Transverse colon (tissue), 4 donors: ENCODE measurements at regions not wholly inside any gene's neighbourhood (a gene's known extent, or its start where the extent isn't known, plus 50 kb on each side); places are given as distances from the start of the nearest gene placed in this dataset.

ENCODE experiments used
- DNase-seq: peaks from one replicate; pipeline ENCODE4 v3.0.0-alpha.2; 2019
- H3K27ac ChIP-seq, 4 donors: fragments of 200-600 bp; sonication (generic); 2 replicates each; pipeline ENCODE4 v1.5.1; 2016 to 2018; ENCODE audit warnings: inconsistent platforms in 4 of 4
- H3K27me3 ChIP-seq: fragments of 200-600 bp; sonication (generic); 2 replicates; pipeline ENCODE4 v1.5.1; 2017; ENCODE audit warnings: inconsistent platforms
- H3K36me3 ChIP-seq, 4 donors: fragments of 200-600 bp; sonication (generic); 2 replicates each; pipeline ENCODE4 v1.5.1; 2017 to 2019; ENCODE audit warnings: inconsistent platforms in 4 of 4
- H3K4me1 ChIP-seq, 4 donors: fragments of 200-600 bp; sonication (generic); 2 replicates each; pipeline ENCODE4 v1.5.1; 2017 to 2020; ENCODE audit warnings: inconsistent platforms in 4 of 4
- H3K4me3 ChIP-seq, 4 donors: fragments of 200-600 bp; sonication (generic); 1 replicate in 1 of 4; 2 replicates in 3 of 4; pipeline versions ENCODE4 v1.5.1 to v1.6.1; 2017 to 2019; ENCODE audit warnings: inconsistent platforms in 4 of 4
- H3K9me3 ChIP-seq, 2 donors: fragments of 200-600 bp; sonication (generic); 2 replicates each; pipeline ENCODE4 v1.5.1; 2017 to 2019; ENCODE audit warnings: inconsistent platforms in 2 of 2
- EP300 ChIP-seq: sonication (generic); formaldehyde crosslinking; IDR thresholded peaks from one replicate; pipeline ENCODE4 v1.6.1; 2017; ENCODE audit warnings: antibody characterized with exemption, low read depth
- POLR2A ChIP-seq: fragments of 450-650 bp; IDR thresholded peaks from one replicate; pipeline ENCODE4 v1.6.1; 2016; ENCODE audit warnings: antibody characterized with exemption, mild to moderate bottlenecking, moderate library complexity
- POLR2AphosphoS5 ChIP-seq, 3 donors: sonication (generic); formaldehyde crosslinking; IDR thresholded peaks; one replicate each; pipeline ENCODE4 v1.6.1; 2016; ENCODE audit warnings: antibody characterized with exemption in 3 of 3
- WGBS, 2 donors: methylation state at CpG; one replicate each; pipeline ENCODE4 v1.1.5; 2018; ENCODE audit warnings: low coverage in 1 of 2; 5-methylcytosine and 5-hydroxymethylcytosine counted together
- in situ Hi-C, 4 donors: fragments of 200-750 bp; cut with MboI; loops; one replicate each; pipeline versions ENCODE4 v1.15.0 to v1.15.1; 2017; ENCODE audit warnings: low sequenced_read_pairs in 3 of 4, low pct_ligation_motif_present in 1 of 4, low pct_unique_long_range_greater_than_20kb in 1 of 4
- intact Hi-C: fragments of 100-400 bp; cut with DNase I; formaldehyde crosslinking; loops from one replicate; pipeline ENCODE4 v1.15.1; 2023; ENCODE audit warnings: low total_unique reads
- TF ChIP-seq, protein P1 (sequence below), 5 experiments: fragments of 200-600 bp in 3 of 5; fragments of 450-650 bp in 2 of 5; sonication (generic) in 3 of 5; IDR thresholded peaks; 1 replicate in 2 of 5; 2 replicates in 3 of 5; pipeline ENCODE4 v1.5.1; 2016 to 2017; ENCODE audit warnings: antibody characterized with exemption in 5 of 5, inconsistent platforms in 3 of 5, mild to moderate bottlenecking in 2 of 5, moderate library complexity in 1 of 5

DNA sequence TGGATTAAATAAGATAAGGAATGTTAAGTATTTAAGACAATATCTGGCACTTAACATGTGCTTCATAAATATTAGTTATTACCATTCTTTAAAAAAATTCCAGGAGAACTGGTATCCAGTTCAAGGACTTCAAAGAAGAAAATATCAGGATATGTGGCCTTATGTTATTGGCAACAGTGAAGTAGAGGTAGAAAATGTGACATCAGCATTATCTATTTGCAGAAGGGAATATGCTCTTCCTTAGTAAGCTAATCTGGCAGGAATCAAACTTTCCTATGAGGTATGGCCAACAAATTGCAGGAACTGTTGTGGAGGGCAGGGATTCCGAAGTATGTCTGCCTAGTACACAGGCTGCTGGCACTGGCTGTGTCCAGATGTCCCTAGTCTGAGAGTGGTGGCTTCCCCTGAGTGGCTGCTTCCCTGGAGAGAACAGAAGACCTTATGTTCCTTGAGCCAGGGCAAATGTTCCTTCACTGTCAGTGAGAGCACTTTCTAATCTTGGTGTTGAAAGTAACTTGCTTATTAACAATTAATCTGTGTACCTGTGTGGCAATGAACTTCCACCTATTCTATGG, 351.7 kb upstream of the THRB start:
- Histone ChIP-seq H3K27ac (no peak overlapping the region), H3K4me1 (peaks cover 0 to 4% (median 0%) of the 10 kb centered on the region in 4 donors), H3K9me3 (no peaks in the 10 kb centered on the region), H3K4me3 (no peak overlapping the region), H3K27me3 (no peaks in the 10 kb centered on the region), H3K36me3 (no peaks in the 10 kb centered on the region)
- intact Hi-C loops, result no loop called here
- no peak for DNase-seq
- TF ChIP-seq POLR2AphosphoS5 (IDR thresholded peaks at IDR 0.05), result no peak
- TF ChIP-seq, protein P1, sequence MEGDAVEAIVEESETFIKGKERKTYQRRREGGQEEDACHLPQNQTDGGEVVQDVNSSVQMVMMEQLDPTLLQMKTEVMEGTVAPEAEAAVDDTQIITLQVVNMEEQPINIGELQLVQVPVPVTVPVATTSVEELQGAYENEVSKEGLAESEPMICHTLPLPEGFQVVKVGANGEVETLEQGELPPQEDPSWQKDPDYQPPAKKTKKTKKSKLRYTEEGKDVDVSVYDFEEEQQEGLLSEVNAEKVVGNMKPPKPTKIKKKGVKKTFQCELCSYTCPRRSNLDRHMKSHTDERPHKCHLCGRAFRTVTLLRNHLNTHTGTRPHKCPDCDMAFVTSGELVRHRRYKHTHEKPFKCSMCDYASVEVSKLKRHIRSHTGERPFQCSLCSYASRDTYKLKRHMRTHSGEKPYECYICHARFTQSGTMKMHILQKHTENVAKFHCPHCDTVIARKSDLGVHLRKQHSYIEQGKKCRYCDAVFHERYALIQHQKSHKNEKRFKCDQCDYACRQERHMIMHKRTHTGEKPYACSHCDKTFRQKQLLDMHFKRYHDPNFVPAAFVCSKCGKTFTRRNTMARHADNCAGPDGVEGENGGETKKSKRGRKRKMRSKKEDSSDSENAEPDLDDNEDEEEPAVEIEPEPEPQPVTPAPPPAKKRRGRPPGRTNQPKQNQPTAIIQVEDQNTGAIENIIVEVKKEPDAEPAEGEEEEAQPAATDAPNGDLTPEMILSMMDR (IDR thresholded peaks at IDR 0.05), result no peak
- no peak for TF ChIP-seq POLR2A
- whole genome bisulfite sequencing, 2 donors, result 71 to 75% methylated on average over 1 of the region's 1 CpG
- in situ Hi-C loops, result no loop called here

DNA sequence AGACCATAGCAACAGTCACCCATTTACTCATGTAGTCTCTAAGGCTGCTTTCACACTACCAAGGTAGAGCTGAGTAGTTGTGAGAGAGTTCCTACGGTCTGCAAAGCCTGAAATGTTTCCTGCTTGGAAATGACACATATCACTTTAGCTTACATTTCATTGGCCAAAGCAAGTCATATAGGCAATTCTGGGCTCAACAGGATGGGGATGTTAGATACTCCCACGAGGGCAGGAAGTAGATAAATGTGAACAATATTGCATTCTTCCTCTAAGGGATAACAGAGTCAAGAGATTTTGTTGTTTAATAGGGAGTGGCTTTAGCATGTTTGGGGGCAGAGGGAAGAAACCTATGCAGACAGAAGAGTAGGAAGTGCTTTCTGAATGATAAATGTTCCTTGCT, 355.6 kb upstream of the THRB start:
- no peaks in the 10 kb centered on the region for H3K27me3 ChIP-seq
- intact Hi-C loops (no loop called here), in situ Hi-C loops (no loop called here)
- DNase-seq, result no peak
- H3K4me1 ChIP-seq, result peaks cover 0 to 3% (median 0%) of the 10 kb centered on the region in 4 donors
- no peaks in the 10 kb centered on the region for H3K9me3 ChIP-seq
- no peak overlapping the region for H3K27ac ChIP-seq
- no peaks in the 10 kb centered on the region for H3K36me3 ChIP-seq
- H3K4me3 ChIP-seq, result no peak overlapping the region
- TF ChIP-seq, protein P1 (IDR thresholded peaks at IDR 0.05), result no peak
- TF ChIP-seq EP300 (no peak), POLR2AphosphoS5 (IDR thresholded peaks at IDR 0.05) (no peak)
- 0 to 38% methylated on average over 1 to 2 of the region's 2 CpGs for WGBS, 2 donors

DNA sequence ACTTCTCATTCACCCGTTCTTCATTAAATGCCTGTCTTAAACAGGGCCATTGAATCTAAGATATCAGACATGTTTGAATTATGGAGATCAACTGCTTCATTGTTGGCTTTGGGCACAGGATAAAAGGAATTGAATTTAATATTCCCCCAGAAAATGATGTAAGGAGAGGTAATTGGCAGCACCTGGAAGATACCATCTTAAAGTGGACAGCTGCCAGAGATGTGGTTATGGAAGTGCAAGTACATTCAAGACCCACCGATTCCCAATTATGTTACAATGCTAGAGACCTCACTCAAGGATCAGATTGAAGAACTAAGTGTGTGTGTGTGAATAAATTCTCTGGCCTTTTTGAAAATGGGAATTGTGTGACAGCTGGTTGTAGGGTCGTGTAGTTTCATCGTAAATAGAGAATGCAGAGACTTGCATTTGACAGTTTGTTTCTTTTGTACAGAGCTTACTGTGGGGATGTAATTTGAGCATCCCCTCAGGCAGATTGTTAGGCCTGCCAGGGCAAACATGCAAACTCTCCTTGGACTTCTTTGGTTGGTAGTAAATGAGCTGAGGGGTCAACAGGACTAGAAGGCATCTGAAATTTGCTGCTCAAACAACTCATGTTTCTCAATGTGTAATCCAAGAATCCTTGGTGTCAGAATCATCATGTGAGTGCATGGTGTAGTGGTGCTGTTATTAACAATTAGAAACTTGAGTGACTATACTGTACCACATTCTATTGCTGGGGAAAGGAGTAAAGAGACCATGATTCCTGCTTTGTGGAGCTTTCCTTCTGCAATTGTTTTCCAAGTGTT, 359.2 kb upstream of the THRB start:
- Histone ChIP-seq H3K27me3 (no peaks in the 10 kb centered on the region), H3K4me1 (no peaks in the 10 kb centered on the region), H3K9me3 (no peaks in the 10 kb centered on the region), H3K36me3 (no peaks in the 10 kb centered on the region), H3K27ac (no peak overlapping the region), H3K4me3 (no peak overlapping the region)
- DNase-seq, result no peak
- intact Hi-C loops, result no loop called here
- in situ Hi-C loops, result no loop called here
- TF ChIP-seq POLR2AphosphoS5 (IDR thresholded peaks at IDR 0.05) (no peak), POLR2A (no peak), EP300 (no peak)
- TF ChIP-seq, protein P1 (IDR thresholded peaks at IDR 0.05), result no peak
- 46 to 62% methylated on average over 3 to 4 of the region's 4 CpGs for WGBS, 2 donors

DNA sequence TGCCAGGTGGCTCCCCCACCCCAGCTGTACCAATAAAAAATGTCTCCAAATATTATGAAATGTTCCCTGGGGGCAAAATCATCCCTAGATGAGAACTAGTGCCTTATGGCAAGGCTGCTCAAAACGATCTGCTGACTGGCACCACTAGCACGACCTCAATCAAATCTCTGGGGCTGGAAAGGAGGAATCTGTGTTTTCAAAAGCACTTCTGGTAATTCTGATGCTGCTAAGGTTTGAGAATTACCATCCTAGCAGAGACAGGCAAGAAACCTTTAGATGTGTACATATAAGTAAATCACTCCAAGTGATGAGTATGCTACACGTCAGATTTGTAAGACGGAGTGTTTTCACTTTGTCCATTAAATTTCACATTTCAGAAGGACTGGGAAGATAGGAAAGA, 360.1 kb upstream of the THRB start:
- WGBS, 2 donors, result 81 to 87% methylated on average over 4 of the region's 4 CpGs

More for the DNA sequence above, 360.1 kb upstream of the THRB start:
- H3K27ac ChIP-seq, result no peak overlapping the region
- H3K36me3 ChIP-seq, result no peaks in the 10 kb centered on the region
- no peaks in the 10 kb centered on the region for H3K9me3 ChIP-seq
- intact Hi-C loops (no loop called here), in situ Hi-C loops (no loop called here)
- H3K4me3 ChIP-seq, result no peak overlapping the region
- no peaks in the 10 kb centered on the region for H3K27me3 ChIP-seq
- DNase-seq, result no peak
- no peaks in the 10 kb centered on the region for H3K4me1 ChIP-seq
- no peak for TF ChIP-seq POLR2A
- no peak for TF ChIP-seq EP300
- TF ChIP-seq POLR2AphosphoS5 (IDR thresholded peaks at IDR 0.05), result no peak
- TF ChIP-seq, protein P1 (IDR thresholded peaks at IDR 0.05), result no peak
